Activated CD8-positive, alpha-beta memory T cell treated with anti-CD3 and anti-CD28 coated beads, Interleukin-2, amount 50 U/mL, for 48 hours (primary cell): ENCODE measurements at regions not wholly inside any gene's neighbourhood (a gene's known extent, or its start where the extent isn't known, plus 50 kb on each side); places are given as distances from the start of the nearest gene placed in this dataset.

Source experiments
- DNase-seq: peaks from one replicate; pipeline ENCODE4 v3.0.0-alpha.2; 2020

DNA sequence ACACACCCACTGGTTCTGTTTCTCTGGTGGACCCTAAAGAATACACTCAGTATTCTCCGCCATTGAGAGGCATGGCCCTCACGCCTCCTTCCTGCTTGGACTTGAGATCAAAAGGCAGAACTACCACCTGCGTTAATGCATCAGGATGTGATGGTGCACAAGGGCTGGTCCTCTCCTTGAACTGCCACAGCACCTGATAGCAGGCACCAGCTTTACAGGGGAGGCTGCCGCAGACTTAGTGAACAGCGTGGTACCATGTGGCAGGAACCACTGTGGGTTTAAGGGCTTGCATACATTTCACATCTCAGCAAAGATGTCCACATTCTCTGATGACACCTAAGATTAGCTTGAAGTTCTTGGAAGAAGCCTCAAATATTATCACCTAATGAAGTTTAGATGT lies 208.7 kb downstream of the GADD45G start:
- DNase-seq: no peak

DNA sequence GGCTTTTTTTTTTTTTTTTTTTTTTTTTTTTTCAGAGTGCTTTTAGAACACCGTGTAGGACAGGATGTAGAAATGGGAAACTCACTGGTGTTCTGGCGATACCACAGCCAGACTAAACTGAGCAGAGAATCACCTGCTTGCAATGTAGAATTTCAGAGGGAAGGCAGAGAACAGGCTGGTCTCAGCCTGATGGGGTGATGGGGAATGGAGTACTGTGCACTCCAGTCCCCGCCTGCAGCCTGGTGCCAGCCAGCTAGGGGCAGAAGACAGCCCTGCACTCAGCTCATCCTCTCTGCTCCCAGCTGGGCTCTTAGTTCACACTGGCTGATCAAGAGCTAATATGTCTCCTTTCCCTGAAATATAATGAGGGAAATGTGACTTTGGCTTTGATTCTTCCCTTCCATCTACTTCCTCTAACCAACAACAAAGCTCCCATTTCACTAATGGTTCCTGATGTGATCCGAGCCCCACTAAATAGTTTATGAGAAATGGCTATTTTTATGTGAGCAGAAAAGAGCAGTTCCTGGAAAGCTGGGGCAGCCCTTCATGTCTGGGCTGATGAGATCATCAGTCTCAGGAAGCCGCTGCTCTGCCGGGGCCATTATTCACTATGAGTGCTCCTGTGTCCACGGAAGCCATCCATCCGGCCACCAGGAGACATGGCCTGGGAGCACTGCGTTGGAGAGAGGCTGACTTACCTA lies 209.7 kb downstream of the GADD45G start:
- DNase-seq: no peak

DNA sequence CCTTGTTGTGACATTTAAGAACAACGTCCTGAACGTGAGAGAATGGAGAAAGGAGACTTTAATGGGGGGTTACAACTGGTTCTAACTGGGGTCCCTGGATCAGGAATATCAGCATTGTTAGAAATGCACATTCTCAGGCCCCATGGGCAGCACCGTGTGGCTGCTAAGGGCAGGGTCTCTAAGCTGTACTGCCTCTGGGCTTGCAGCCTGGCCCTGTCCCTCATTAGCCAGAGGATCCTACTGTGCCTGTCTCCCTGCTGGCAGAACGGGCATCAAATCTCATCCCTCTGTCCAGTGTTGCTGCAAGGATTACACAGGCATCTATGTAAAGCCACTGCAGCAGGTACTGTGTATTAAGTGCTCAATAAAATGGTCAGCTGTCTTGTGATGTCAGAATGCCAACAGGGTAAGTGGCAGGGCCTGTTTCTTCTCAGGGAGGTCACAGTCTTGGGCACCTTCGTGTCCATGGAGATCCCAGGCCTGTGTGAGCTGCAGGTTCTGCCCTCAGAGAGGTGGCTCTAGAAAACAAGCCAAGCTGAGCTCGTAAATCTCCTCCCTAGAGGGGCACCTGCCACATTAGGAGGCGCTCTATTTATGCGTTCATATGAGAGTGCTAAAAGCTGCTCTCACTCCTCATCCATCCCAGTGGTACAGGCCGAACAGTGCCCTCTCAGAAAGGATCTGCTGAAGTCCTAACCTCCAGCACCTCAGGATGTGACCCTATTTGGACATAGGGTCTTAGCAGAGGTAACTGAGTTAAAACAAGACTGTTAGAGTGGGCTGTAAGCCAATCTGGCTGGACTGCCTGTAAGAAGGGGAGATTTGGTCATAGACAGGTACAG lies 210.5 kb downstream of the GADD45G start:
- peak; percentile 43 for DNase-seq

DNA sequence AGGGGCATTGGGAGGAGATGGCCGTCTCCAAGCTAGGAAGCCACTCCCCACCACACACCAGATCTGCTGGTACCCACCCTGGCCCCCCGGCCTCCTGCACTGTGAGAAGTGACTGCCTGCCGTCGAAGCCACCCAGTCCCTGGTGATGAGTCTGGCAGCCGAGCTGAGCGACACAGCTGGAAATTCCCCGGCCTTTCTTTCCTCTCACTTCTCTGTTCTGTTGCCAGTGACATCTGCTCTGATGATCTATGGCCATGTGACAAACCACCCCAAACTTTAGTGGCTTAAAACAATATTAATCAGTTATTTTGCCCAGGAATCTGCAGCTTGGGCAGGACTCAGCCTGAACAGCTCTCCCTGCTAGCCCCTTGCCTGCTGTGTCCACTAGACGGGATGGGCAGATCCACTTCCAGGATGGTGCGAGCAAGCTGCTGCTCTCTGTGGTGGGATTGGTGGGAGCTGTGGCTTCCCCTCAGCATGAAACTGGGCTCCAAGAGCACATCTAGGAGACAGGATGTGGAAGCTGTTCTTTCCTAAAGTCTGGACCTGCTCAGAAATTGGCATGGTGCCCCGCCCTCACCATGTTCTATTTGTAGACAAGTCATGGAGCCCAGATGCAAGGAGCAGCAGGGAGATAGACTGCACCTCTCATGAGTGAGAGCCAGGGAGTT lies 211.2 kb downstream of the GADD45G start:
- no peak for DNase-seq

DNA sequence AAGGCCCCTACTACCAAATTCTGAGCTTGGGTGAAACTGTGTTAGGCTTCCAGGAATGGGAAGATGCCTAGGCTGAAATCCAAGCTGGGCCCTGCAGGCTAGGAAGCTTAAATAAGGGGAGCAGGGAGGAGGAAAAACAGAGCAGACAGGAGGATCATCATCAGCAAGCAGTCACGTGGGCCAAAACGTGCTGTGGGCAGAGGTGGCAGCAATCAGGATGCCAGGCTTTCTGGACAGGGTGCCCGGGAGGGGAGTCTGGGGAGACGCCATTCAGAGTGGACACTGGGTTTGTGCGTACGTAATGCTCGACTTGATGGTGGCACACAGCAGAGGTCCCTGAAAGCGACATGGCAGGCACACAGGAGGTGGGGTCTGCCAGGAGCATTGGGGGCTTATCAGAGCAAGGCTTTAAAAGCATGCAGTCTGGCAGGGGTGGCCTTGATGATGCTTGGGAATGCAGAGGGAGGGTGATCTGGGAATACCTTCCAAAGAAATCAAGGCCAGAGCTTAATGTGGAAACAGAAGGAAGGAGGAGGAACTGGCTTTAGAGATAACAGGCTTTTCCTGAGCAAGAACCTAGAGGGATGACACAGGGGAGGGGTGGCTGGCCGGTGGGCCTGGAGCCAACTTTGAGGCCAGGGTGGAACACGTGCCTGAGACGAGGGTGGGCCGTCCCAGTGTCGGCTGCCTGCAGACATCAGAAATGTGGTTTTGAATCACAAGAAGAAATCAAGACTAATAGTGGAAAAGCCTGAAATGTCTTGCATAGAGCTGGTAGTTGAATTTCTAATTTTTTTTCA lies 212.5 kb downstream of the GADD45G start:
- no peak for DNase-seq

DNA sequence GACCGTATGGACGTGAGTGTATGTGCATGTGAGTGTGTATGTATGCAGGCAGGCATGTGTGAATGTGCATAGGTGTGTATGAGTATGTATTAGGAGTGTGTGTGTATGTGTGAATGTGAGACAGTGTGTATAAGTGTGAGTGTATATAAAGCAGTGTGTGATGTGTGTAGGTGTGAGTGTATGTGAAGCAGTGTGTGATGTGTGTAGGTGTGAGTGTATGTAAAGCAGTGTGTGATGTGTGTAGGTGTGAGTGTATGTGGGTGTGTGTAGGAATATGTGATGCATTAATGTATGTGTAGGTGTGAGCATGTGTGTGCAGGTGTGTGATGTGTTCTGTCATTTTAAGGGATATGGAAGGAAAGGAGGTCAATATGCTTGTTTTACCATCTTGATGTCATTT lies 215.5 kb downstream of the GADD45G start:
- DNase-seq: no peak

DNA sequence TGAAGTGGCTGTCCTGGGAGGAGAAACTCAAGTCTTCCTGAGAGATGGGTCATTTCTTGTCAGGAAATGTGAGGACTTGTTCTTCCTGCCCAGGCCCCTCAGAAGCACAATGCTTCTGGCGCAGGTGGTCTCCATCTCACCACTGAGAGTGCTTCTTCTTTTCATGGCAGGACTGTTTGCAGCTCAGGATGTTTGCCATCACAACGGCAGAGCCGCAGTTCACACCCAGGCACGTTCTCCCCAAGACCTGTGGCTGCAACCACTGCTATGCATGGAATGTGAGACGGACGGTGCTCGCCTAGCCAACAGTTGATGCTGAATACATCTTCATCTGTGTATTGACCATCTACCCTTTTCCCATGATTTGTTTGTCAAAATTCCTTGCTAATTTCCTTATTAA lies 216.3 kb downstream of the GADD45G start:
- DNase-seq: no peak

DNA sequence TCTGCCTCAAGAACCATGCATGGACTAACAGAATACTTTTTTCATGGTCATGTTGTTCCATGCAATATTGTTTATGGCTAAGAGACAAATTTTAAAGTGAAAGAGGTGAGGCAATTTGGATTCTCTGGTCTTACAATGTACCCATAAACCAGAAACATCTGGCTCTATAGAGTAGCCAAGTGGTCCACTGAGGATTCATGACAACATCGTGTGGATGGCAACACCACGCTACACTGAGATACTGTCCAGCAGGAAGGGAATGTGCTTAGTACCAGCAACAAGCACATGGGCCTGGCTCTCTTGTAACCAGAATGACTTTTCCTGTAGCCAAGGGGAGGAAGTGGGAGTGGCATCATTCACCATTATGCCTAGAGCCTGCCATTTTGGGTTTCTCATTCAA lies 218.2 kb downstream of the GADD45G start:
- DNase-seq: no peak

DNA sequence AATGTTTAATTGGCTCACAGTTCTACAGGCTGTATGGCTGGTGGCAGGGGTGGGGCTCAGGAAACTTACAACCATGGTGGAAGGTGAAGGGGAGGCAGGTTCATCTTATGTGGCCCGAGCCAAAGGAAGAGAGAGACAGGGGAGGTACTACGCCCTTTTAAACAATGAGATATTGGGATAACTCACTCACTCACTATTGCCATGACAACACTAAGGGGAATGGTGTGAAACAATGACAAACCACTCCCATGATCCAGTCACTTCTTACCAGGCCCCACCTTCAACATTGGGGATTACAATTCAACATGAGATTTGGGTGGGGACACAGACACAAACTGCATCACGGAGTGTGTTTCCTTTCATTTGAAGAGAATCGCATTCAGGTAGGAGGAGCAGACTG lies 220.9 kb downstream of the GADD45G start:
- no peak for DNase-seq

DNA sequence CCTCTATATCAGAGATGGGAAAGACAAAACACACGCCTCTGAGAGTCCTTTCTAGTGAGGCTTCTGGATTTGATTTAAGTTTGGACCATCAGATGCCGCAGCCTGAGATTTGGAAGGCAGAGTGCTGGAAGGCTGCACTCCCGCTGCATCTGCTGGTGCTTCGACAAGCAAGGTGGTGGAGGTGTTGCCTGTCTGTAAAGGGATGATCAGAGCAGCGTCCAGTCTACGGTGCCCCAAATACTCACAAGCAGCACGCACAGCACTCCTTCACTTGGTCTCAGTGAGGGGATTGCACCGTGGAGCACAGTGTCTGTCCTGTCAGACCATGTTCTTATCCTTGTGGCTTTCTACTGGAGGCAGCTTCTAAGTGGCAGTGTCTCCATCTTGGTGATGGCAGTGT lies 221.4 kb downstream of the GADD45G start:
- no peak for DNase-seq

DNA sequence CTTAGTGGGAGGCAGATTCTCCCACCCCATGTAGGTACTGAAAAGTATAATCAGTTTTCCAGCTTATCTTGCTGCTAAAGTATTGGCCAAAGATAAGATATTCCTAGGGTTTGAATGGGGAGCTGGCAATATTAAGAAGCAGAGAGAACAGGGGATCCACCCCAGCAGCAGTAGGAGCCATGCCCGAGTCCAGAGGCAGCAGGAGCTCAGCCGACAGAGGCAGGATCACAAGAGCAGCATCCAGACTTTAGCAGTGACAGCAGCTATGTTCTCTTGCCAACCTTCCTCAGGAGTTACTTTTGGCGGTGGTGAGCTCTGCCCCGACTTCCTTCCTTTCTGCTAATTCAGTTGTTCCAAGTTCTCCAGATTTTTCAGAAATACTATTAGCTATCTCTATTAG lies 224.5 kb downstream of the GADD45G start:
- DNase-seq: no peak

DNA sequence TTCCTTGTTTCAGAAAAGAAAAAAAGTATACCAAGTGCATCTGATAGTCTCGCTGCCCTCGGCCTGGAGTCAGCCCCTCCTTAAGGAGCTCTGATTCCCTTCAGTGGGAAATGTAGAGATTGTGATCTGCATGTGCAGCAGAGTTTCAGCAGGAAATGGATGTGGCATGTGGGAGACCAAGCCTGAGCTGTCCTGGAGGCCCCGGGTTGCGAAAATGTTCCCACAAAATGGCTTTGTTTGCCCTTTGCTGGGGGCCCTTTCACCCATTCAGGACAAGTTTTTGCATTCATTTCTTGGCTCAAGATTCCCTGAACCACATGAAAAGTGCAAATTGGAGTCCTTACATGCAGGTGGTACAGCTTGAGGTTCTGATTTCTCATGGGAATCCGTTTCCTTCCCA lies 230.9 kb downstream of the GADD45G start:
- no peak for DNase-seq

DNA sequence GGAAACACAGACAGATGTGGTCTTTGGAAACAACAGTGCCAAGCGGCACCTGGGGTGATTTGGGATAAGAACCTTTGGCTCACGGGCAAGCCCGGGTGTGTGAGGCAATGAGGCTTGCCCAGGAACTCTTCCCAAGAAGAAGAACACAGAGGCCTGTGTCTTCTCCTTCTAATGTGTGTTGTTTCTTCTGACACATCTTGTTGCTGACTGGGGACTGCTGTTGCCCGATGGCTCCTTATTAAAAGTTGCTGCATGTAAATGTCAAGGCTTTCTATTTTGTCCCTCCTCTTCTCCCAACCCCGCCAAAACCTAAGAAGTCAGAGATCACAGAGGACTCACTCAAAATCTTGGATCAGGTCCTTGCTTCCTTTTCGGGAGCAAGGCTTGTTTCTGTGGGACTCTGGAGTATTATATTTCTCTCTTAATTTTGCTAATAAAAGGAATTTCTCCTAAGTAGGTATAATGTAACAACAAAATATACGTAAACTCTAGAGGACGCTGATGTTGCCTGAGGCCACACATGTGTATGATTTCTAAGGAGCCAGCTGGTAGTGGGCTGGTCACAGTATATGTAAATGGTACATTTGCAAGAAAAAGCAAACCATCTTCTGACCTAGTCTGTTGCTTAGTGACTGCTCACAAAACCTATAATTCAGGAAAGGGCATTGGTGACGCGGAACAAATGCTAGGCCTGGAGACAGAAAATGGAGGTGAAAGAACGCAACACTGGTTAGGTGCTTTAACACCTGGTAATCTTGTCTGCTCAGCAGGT lies 232.5 kb downstream of the GADD45G start:
- no peak for DNase-seq

DNA sequence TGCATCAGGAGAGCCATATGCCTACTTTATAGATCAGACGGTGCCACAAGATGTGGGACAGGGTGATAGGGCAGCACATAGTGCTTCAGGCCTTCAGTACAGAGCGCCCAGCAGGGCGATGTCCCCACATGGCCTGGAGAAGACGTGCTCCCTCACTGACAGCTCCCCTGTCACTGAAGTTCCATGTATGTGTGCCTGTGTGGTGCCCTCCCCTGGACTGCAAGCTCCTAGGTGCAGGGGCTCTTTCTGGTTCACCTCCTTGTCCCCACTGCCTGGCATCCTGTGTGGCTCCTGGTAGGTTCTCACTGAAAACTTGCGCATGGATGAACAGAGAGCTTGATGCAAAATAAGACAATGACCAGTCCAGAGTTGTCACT lies 233.1 kb downstream of the GADD45G start:
- no peak for DNase-seq

DNA sequence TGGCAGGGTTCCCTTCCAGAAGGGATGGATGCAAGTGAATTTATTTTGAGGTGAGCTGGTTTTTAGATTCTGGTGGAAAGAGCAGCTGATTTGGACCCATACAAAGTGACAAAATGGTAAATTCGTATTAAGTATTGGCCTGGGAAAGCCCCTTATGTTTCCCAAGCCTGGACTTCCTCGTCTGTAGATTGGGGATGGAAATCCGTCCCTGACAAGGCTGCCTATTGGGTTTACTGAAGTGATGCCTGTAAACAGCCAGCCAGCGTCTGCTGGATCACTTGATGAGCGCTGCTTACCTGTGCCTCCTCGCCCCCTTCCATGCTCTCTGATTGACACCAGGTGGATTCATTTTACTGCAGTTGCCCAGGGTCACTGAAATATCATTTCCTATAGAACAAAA lies 233.8 kb downstream of the GADD45G start:
- DNase-seq: no peak

DNA sequence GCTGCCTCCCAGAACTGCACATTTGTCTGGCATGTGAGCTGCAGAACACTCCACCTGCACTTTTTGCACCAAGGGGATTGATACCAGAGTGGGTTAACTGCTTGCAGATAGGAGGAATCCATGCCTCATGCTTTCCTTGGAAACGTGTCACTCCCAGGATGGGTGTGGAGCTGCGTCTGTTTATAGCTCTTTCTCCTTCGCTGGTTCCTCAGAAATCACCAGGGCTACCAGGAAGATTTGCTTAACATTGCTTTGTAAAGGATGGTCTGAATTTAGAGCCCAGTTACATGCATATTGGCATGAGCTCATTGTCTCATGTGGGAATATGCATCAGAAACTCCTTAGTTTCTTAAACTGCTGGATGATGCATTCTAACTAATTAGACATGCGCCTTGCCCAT lies 234.6 kb downstream of the GADD45G start:
- no peak for DNase-seq

DNA sequence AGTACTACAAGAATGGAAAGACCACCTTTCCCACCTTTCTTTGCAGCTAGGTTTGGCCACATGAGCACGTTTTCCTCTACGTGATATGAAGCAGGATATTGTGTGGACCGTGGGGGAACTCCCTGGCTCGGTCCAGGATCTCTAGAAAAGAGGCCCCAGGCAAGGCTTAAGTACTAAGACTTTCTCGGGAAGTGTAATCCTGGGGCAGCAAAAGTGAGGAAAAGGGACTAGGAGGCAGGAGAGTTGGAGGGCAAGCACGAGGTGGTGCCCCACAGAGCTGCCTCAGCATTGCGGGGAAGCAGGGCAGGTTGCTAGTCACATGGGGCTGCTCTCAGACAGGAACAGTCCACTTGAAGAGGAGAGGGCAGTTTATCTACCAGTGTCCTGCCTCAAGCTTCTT lies 235.1 kb downstream of the GADD45G start:
- DNase-seq: no peak

DNA sequence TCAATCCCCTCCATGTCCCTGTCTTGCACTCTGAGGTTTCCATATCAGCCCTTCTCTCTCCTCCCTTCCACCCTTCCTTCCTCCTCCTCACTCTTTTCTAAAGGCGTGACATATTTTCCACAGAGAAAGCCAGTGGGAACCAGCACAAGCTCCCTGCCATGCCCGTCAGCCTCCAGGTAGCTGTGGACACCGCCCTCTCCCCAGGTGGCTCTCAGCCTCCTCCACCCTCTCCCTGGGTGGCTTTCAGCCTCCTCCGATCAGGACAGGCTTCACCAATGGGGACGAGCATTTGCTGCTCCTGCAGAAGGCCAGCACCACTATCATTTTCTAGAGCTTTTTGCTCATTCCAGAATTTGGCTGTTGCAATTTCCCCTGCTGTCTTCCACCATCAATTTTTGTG lies 236.6 kb downstream of the GADD45G start:
- no peak for DNase-seq

DNA sequence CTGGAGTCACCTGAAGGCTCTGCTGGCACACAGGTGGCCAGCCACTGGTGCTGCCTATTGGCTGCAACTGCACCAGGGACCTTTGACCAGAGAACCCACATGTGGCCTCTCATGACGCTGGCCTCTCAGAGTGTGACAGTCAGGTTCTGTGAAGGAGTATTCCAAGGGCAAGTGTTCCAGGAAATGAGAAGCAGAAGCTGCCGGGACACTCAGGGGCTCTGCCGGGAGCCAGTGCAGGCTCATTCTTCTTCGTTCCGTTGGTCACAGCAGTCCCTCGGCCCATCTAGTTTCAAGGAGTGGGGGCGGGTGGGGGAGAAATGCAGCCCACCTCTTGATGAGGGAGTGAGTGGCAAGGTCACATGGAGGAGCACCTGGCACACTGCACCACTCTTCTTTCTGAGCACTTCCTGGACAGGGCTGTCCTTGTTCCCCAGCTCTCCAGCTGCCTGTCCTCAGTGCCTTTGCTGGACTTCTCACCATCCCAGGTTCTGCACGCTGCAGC lies 237.5 kb downstream of the GADD45G start:
- DNase-seq: no peak

DNA sequence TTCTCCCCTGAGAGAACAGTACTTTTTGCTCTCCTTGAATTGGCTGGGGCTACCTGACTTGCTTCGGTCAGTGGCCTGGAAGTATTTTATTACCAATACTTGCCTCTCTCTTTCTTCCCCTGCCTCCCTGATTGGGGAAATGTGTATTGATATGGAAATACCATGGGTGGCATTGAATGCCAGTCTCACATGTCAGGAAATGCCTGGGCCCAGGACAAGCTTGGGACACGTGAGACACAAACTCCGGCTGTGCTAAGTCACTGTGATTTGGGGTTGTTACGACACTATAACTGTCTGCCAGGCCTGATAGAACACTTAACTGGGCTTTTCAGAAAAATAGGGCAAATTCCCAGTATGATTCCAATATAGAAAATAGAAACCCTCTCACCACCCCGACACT lies 238.3 kb downstream of the GADD45G start:
- DNase-seq: no peak

DNA sequence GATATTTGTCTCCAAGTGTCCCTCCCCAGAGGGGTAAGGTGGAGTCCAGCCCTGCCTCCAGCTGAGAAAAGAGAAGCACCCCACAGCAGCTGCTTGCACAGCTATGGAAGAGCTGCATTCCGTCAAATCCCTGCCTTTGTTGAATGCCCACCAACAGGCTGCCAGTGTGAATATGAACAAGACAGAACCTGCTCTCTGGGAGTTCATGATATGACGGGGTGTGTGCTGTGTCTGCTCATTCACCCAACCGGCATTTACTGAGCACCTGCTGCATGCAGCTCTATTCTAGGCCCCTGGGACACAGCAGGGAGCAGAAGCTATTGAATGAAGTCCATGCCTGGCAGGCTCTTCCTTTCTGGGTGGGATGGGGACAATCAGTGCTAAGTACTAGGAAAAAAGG lies 238.8 kb downstream of the GADD45G start:
- no peak for DNase-seq

DNA sequence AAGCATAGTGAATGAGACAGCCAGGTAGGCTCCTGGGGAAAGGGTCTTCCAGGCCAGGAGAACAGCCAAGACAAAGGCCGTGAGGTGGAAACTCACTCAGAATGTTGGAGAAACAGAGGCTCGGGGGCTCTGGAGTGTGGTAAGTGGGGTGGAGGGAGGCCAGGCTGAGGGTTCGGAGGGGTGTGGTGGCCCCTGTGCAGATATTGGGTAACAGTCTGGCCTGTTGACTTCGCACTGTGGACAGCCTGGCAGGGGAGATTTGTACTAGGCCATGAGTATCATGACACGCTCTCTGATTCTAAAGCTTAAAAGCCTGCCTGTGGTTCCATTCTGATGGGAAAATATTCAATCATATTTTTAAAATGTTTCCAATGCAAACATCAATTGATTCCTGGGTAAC lies 239.3 kb downstream of the GADD45G start:
- DNase-seq: no peak
